Cardiac fibroblast (primary cell): ENCODE measurements at regions not wholly inside any gene's neighbourhood (a gene's known extent, or its start where the extent isn't known, plus 50 kb on each side); places are given as distances from the start of the nearest gene placed in this dataset.

Experiments used
- DNase-seq, 2 donors: peaks; one replicate each; pipeline versions ENCODE4 v3.0.0 to v3.0.0-alpha.2; 2010; ENCODE audit warnings: low read depth in 2 of 2
- H3K4me3 ChIP-seq, 2 donors: replicated peaks in 1 of 2; 1 replicate in 1 of 2; 2 replicates in 1 of 2; pipeline ENCODE4 v1.5.1; 2011; ENCODE audit warnings: low read depth in 2 of 2, low read length in 2 of 2, mild to moderate bottlenecking in 2 of 2, moderate library complexity in 1 of 2
- TF ChIP-seq, protein P1 (sequence below): IDR thresholded peaks from one replicate; pipeline ENCODE4 v1.5.1; 2011; ENCODE audit warnings: low read depth, mild to moderate bottlenecking, low read length, inconsistent platforms

GRCh38 chr12:78725951-78726580, 138.5 kb upstream of the SYT1 start:
- TF ChIP-seq, protein P1, sequence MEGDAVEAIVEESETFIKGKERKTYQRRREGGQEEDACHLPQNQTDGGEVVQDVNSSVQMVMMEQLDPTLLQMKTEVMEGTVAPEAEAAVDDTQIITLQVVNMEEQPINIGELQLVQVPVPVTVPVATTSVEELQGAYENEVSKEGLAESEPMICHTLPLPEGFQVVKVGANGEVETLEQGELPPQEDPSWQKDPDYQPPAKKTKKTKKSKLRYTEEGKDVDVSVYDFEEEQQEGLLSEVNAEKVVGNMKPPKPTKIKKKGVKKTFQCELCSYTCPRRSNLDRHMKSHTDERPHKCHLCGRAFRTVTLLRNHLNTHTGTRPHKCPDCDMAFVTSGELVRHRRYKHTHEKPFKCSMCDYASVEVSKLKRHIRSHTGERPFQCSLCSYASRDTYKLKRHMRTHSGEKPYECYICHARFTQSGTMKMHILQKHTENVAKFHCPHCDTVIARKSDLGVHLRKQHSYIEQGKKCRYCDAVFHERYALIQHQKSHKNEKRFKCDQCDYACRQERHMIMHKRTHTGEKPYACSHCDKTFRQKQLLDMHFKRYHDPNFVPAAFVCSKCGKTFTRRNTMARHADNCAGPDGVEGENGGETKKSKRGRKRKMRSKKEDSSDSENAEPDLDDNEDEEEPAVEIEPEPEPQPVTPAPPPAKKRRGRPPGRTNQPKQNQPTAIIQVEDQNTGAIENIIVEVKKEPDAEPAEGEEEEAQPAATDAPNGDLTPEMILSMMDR: no peak
- no peak overlapping the region for H3K4me3 ChIP-seq
- DNase-seq: no peak

DNA sequence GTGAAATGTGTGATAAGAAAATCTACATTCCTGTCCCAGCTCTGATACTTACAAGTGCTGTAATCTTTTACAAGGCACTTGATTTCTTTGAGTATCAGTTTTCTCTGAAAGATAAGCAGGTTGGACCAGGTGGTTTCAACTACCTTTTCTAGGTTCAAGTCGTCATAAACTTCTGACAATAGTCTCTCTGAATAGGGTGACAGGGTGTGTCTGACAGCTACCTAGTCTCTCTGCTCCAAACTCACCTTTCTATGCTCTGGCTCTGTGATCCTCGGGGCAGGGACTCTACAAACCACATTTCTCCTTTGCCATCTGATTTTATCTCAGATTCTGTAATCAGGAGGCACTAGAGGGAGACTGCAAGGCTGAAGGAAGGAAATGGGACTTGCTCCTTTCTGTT, 137.7 kb upstream of the SYT1 start:
- DNase-seq: no peak

DNA sequence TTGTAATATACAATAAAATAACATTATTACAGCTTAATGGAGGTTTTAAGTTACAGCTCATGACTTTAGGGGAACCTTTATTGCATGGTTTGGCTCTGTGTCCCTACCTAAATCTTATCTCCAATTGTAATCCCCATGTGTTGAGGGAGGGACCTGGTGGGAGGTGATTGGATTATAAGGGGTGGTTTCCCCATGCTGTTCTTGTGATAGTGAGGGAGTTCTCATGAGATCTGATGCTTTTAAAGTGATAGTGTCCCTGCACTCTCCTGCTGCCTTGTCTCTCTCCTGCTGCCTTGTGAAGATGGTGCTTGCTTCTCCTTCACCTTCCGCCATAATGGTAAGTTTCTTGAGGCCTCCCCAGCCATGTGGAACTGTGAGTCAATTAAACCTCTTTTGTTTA, 132.1 kb upstream of the SYT1 start:
- no peak overlapping the region for H3K4me3 ChIP-seq
- no peak for DNase-seq
- TF ChIP-seq, protein P1: no peak

More for the DNA sequence above, 137.7 kb upstream of the SYT1 start:
- TF ChIP-seq, protein P1: no peak
- H3K4me3 ChIP-seq: no peak overlapping the region

- DNase-seq: no peak
- TF ChIP-seq, protein P1: no peak
- no peak overlapping the region for H3K4me3 ChIP-seq
Observed at GRCh38 chr12:78739653-78740052, 124.9 kb upstream of the SYT1 start.

DNA sequence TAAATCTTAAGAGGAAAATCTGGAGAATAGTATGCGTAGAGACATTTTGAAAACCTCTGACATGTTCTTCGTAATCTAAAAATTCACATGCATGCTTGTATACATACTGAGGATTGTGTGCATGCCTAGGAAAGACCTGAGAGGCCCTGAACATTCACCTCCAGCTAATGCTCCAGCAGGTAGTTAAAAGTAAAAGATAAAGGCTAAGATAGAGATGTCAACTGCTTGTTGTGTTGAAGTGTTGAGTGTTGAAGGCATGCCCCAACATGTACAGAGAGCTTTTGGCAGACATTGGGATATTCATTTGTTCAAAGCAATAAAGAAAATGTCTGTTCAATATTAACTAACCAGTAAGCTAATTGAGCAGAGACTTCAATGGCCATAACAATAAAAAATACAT, 118.6 kb upstream of the SYT1 start:
- TF ChIP-seq, protein P1: no peak
- DNase-seq: no peak
- no peak overlapping the region for H3K4me3 ChIP-seq

- TF ChIP-seq, protein P1: no peak
- no peak for DNase-seq
- H3K4me3 ChIP-seq: no peak overlapping the region
Observed at GRCh38 chr12:78753058-78753457, 111.5 kb upstream of the SYT1 start.

GRCh38 chr12:78756936-78757335, 107.6 kb upstream of the SYT1 start:
- no peak overlapping the region for H3K4me3 ChIP-seq
- TF ChIP-seq, protein P1: no peak
- peak in 1 of 2 donors; percentile 3 for DNase-seq
